ENCODE measurements at regions not wholly inside any gene's neighbourhood (a gene's known extent, or its start where the extent isn't known, plus 50 kb on each side); places are given as distances from the start of the nearest gene placed in this dataset.
A peak's percentile ranks its signal among the peaks of the same experiment; 100 is the strongest.
"Not testable (repeated sequence)": the region's sequence is repeated elsewhere in the genome, so short reads cannot be mapped to it uniquely, and the experiment has no call there.

DNA sequence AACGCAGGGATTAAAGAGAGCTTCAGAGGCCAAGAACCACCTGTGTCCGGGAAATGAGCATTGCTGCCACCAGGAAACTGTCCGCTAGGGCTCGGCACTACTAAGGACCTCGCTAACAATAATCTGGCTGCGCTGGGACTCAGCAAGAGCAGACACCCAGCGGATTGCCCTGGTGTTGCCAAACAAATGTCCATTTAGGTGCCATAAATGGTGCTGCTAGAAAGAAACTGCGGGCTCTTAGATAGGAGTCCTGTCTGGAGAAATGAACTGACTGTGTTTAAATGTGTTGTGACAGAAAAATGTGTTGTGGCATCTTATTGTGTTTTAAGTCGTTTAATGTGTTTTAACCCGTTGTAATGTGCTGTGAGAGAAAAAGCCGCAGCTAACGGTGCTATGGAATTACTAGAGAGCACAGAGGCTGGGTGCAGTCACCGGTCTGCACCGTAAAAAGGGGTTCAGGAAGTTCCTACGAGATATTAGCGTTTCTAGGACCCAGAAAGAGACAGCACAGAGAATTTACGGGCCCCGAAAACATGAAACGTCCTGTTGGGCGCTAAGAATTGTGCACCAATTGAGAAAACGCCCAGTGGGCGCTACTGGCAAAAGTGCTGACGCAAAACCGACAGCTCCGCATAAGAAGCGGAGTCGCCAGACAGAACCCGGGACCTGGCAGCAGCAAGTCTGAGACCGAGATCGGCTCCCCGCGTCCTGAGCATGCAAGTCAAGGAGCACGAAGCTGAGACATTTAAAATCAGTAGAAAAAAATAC is 90.6 kb downstream of the ANXA2R start:
- DNase-seq, result no peak

DNA sequence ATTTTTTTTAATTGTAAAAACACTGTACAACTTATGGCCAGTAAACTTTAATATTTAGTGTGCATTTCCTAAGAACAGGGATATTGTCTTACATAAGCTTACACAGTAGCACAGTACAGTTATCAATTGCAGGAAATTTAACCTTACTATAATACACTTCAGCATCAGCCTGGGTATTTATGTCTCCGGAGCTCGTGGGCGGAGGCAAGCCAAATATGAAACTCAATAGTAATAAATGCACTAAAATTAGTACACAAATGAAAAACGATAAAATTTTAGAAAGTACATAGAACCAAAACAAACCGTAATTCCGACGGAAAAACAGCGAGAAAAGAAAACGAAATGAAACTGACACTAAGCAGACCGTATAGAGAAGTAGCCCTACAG is 91.2 kb downstream of the ANXA2R start:
- DNase-seq, result no peak

DNA sequence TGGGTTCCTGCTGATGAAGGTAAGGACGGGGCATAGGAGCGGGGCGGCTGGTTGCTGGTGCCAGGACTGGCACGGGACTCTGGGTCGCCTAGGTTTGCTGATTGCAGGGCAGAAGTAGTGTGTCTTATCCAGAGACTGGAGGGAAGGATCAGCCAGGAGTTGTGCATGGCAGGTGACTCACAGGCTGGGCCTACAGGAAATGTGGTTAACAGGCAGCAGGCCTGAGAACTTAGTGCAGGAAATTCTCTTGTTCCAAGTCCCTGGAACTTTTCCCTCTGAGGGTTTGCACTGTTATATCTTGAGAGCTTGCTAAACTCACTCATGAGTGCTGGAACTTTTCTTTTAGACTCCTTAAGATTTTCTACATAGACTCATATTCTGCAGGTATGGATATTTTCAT is 95.1 kb downstream of the ANXA2R start:
- no peak for DNase-seq

DNA sequence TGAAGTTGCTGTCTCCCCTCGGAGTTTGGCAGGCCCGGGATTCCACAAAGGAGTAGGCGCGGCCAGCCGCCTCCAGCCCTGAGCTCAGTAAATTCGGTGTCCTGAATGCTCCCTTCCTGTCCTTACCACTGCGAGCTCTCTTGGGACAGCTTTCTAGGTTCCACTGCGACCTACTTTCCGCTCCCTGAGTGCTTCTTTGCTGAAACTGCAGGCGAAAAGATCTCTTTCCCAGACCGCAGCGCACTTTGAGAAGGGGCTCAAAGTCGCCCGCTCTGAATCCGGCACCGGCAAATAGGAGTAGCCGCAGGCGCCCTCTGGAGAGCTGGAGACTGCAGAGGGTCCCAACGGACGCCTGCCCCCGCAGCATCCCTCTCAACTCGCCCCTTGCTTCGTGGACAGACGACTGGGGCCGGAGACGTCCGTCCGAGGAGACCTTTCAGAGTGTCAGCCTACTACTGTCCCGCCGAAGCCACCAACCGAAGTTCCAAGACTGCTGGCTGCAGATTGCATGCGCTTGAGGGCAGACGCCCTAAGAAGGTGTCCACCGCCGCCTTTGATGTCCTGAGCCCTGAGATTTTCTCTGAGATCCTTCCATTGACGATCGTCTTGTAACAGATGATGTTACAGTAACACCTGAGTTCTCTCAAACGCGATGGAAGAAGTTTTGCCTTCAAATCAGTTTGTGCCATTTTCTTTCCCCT is 96.0 kb downstream of the ANXA2R start:
- DNase-seq, result no peak

DNA sequence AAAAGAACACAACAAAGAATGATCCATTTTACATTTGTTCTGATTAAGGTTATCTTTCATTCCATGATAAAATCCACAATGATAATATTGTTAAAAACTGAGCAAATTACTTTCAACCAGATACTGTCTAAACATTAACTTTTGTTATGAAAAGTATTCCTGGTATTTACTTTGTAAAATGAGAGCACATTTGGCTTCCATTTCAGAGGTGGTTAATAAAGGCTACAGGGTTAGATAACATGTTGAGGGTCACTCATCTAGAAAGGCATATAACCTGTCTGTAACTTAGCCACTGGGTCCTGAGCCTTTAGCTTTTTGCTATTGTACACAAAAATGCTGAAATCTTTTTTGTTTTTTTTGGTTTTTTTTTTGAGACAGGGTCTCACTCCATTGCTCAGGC is 99.3 kb downstream of the ANXA2R start:
- no peak for DNase-seq

- not testable (repeated sequence) for DNase-seq
These were observed 108.1 kb downstream of the ANXA2R start for GRCh38 chr5:42932011-42932410.

- not testable (repeated sequence) for DNase-seq
These were observed 108.7 kb downstream of the ANXA2R start for GRCh38 chr5:42931451-42931850.

DNA sequence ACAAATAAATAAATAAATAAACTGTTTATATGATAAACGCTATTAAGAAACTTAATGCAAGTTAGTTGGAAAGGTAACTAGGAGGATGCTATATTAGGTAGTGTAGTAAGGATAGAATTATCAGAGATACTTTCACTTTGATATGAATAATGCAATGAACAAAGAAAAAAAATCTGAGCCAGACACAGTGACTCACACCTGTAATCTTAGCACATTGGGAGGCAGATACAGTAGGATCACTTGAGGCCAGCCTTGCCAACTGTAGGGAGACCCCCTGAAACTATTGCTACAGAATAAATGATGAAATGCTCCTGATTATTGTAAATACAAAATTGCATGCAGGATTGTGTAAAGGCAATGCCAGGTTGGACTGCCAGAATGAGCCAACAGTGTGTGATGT is 109.2 kb downstream of the ANXA2R start:
- DNase-seq, result no peak

GRCh38 chr5:42929871-42930270 is 110.2 kb downstream of the ANXA2R start:
- DNase-seq, result no peak

DNA sequence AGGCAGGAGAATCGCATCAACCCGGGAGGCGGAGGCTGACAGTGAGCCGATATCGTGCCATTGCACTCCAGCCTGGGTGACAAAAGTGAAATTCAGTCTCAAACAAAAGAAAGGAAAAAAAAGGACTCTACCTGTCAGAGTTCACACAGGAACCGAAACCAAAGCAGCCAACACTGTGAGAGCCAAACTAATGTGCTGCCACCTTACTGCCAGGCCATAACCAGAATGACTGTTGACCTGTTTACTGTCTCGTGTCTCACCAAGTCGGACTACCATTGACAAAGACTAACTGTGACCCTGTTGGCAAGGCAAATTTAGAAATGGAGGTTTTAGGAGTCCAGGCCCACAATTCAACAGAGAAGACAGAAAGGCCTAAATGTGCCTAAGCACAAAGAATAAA is 112.4 kb downstream of the ANXA2R start:
- DNase-seq, result no peak

GRCh38 chr5:42924686-42925085 is 113.0 kb upstream of the SELENOP start:
- DNase-seq, result no peak

- DNase-seq, result no peak
These were observed 112.5 kb upstream of the SELENOP start for GRCh38 chr5:42924226-42924625.

DNA sequence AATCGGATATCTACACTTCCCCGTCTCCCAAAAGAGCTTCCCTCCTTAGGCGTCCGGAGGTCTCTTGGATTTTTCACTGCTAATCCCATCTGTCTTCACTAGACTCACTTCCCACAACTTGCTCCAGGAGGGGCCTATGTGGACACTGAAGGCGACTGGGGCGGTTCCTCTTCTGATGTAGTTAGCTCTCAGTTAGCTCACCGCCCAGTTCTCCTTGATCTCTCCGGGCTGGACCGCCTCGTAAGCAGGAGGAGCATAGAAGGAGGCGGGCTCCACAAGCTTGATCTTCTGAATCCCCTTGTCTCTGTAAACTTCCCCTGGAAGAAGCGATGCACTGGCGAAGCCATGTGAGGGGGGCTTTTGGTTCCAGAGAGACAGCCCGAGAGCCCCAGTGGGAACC is 112.0 kb upstream of the SELENOP start:
- DNase-seq, result no peak

GRCh38 chr5:42919600-42919999 is 107.9 kb upstream of the SELENOP start:
- no peak for DNase-seq

DNA sequence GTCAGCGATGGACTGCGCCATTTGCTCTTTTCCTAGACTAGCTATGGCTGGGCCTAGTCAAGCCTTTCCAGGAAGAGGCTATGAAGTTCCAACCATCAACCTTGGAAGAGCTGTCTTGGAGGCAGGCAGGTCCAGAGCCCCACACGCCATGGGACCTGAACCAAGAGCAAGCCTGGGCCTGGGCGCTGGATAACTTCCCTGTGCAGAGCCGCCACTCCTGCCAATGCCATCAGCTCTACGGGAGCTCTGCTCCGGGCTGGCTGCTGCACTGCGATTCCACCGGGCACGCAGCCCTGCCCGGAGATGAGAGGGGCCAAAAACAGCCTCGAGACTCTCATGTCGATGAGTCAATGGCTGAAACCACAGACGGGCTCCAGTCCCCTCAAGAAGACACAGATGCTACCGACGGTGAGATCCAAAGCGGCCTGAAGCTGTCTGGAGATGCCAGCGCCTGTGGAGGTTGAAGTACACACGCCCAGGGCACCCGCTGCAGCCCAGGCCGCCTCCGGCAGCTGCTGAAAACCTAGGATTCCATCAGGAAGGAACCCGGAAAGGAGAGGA is 103.7 kb upstream of the SELENOP start:
- DNase-seq, result no peak

GRCh38 chr5:42912184-42912798 is 100.6 kb upstream of the SELENOP start:
- peak; percentile 34 for DNase-seq

DNA sequence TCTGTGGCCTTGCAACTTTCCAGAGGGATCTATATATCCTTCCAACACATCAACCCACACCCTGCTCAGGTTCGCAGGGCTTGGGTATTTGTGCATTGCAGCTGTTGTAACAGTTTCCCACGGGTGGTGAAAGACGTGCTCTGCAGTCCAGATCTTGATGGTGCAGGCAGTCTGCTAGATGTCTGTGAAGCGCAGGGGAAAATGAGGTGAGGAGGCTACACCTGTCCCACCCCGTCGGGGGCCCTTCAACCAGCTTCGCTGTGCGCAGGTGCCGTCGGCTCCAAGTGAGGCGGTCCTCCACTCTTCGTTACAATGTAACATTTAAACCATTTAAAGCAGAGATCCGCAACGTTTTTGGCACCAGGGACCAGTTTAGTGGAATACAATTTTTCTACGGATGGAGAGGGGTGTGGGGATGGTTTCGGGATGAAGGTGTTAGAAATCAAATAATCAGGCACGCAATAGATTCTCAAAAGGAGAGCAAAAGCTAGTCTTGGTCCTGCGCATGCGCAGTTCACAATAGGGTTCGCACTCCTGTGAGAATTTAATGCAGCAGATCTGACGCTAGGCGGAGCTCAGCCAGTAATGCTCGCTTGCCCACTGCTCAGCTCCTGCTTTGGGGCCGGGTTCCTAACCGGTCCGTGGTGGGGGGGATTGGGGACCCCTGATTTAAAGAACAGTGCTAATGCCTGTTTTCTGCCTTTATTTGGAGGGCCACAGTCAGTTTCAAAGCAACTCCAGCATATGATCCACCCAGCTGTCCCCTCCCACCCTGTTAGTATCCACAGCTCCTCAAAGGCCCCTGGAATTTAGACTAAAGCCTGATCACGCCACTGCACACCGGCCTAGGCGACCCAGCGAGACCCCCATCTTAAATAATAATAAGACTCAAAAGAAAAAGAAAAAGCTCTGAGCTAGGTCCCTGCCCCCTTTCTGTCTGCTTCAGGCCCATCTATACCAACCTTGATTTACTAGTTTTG is 97.1 kb upstream of the SELENOP start:
- peak; percentile 97 for DNase-seq

DNA sequence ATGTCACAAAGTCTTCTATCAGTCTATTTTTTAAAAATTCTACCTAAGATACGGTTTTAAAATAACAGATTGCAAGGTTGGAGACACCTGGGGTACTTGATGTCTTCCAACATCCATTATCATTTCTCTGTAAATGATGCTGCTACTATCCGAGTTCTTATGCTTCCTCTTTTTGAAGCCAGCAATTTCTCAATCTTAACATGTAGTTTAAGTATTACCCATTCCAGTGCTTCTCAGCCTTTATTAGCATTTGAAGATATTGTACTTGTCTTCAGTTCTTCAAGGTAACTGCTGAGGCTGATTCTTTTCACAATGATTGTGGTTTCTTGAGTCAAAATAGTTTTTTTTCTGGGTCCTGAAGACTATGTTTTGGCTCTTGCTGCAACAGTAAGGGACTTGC is 96.4 kb upstream of the SELENOP start:
- DNase-seq, result no peak

DNA sequence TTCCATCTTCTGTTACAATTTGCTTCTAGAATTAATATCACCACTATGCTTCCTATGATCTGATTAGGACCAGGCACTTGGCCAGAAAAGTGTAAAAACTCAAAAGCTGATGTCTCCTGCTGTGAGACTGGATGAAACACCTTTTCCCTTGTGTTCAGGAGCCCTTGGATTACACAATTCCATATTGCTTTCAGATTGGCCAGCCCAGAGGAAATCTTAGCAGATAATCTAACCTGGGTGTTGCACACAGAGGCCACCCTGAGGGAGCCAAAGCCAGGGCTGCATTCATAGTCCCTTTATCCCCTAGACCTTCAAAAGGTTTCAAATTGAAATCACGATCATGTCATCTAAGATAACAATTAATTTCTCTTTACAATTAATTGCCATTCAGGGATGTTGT is 94.1 kb upstream of the SELENOP start:
- DNase-seq, result no peak

DNA sequence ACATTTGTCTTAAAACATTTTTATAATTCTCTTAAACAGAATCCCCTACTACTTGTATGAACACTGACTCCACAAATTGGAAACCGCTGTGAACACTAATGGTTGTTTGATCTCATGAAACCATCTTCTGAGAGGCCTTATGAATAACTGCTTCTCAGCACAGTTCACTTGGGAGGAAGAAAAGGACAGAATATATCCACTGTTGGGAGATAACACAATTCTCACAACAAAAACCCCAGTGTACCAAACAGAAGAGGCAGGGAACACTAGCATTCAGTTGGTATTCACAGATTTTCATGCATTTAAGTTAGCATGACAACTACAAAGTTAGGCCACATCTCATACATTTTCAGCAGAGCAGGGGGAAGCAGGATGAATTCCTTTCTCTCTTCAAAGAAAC is 89.0 kb upstream of the SELENOP start:
- DNase-seq, result no peak

GRCh38 chr5:42898760-42899159 is 87.1 kb upstream of the SELENOP start:
- no peak for DNase-seq

DNA sequence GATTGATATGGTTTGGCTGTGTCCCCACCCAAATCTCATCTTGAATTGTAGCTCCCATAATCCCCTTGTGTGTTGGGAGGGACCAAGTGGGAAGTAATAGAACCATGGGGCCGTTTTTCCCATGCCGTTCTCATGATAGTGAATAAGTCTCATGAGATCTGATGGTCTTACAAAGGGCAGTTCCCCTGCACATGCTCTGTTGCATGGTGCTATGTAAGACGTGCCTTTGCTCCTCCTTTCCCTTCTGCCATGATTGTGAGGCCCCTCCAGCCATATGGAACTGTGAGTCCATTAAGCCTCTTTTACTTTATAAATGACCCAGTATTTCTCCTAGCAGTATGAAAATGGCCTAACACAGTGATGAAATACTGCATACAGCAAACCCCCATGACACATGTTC is 84.8 kb upstream of the SELENOP start:
- no peak for DNase-seq

- peak; percentile 28 for DNase-seq
These were observed 82.4 kb upstream of the SELENOP start for GRCh38 chr5:42894057-42894456.

Measured in NCI-H1694 (cell line).